A549 (cell line): ENCODE measurements at regions not wholly inside any gene's neighbourhood (a gene's known extent, or its start where the extent isn't known, plus 50 kb on each side); places are given as distances from the start of the nearest gene placed in this dataset.

Source experiments
- ATAC-seq, 2 experiments: fragments of 200-7000 bp in 1 of 2; fragments of >200 bp in 1 of 2; cut with Nextera tagmentation in 1 of 2; cut with Tn5 transposase in 1 of 2; 3 replicates each; pipeline versions ENCODE4 v1.8.0 to v1.9.1; 2018 to 2020; ENCODE audit warnings: mild to moderate bottlenecking in 1 of 2, moderate library complexity in 1 of 2
- CTCF ChIA-PET: fragments of 300-600 bp; sonication (Branson Sonifier 250); formaldehyde crosslinking; extraction: SDS; loops from one replicate; lab custom pipeline; 2021; ENCODE audit warnings: antibody characterized with exemption, inconsistent platforms; lab: Yijun Ruan, JAX
- POLR2A ChIA-PET: fragments of 350-600 bp; formaldehyde crosslinking; extraction: SDS; loops from one replicate; lab custom pipeline; 2021; ENCODE audit warnings: antibody characterized with exemption, inconsistent platforms; lab: Yijun Ruan, JAX
- DNase-seq, 2 experiments: peaks; one replicate each; pipeline versions ENCODE4 v3.0.0 to v3.0.0-alpha.2; 2011 to 2016; ENCODE audit warnings: low read depth in 1 of 2, low spot score in 1 of 2
- FAIRE-seq: peaks from 2 replicates; lab custom pipeline; 2011; peaks lifted over from hg19 to GRCh38; lab: Jason Lieb, UNC
- H3K27ac ChIP-seq, 2 experiments: fragments of >200 bp; sonication (Bioruptor Twin); formaldehyde crosslinking; 3 replicates each; pipeline ENCODE4 v1.5.1; 2016 to 2017
- H3K4me1 ChIP-seq: fragments of >200 bp; sonication (Bioruptor Twin); formaldehyde crosslinking; 3 replicates; pipeline ENCODE4 v1.6.1; 2016
- H3K4me2 ChIP-seq: fragments of >200 bp; sonication (Bioruptor Twin); formaldehyde crosslinking; 3 replicates; pipeline ENCODE4 v1.6.1; 2016
- H3K4me3 ChIP-seq: fragments of >200 bp; sonication (Bioruptor Twin); formaldehyde crosslinking; 3 replicates; pipeline ENCODE4 v1.5.1; 2016
- H3K9me3 ChIP-seq: fragments of >200 bp; sonication (Bioruptor Twin); formaldehyde crosslinking; 3 replicates; pipeline ENCODE4 v1.6.1; 2016
- BHLHE40 ChIP-seq: IDR thresholded peaks from 2 replicates; pipeline ENCODE4 v1.6.1; 2012; ENCODE audit warnings: low read depth, low read length, inconsistent platforms
- CBX8 ChIP-seq: fragments of 200-600 bp; sonication (generic); IDR thresholded peaks from 2 replicates; pipeline ENCODE4 v1.6.1; 2016
- EHMT2 ChIP-seq: fragments of 200-600 bp; sonication (generic); IDR thresholded peaks from 2 replicates; pipeline ENCODE4 v1.6.1; 2016; ENCODE audit warnings: antibody characterized with exemption, low read depth, mild to moderate bottlenecking, moderate library complexity
- ESRRA ChIP-seq: fragments of 150-350 bp; IDR thresholded peaks from 2 replicates; pipeline ENCODE4 v1.6.1; 2014; ENCODE audit warnings: mild to moderate bottlenecking, low read length, borderline replicate concordance
- FOSB ChIP-seq: fragments of 250-450 bp; sonication (Bioruptor Pico); IDR thresholded peaks from 2 replicates; pipeline ENCODE4 v1.5.0; 2020; ENCODE audit warnings: mild to moderate bottlenecking, moderate library complexity
- FOSL2 ChIP-seq, 2 experiments: fragments of 450-650 bp in 1 of 2; fragments of >200 bp in 1 of 2; sonication (Bioruptor Twin) in 1 of 2; formaldehyde crosslinking; IDR thresholded peaks; 2 replicates each; pipeline versions ENCODE4 v1.5.0 to v1.6.1; 2016 to 2020; ENCODE audit warnings: mild to moderate bottlenecking in 1 of 2, moderate library complexity in 1 of 2
- FOXS1 ChIP-seq: fragments of 250-450 bp; sonication (Bioruptor Pico); IDR thresholded peaks from 2 replicates; pipeline ENCODE4 v1.5.0; 2020; ENCODE audit warnings: mild to moderate bottlenecking, moderate library complexity
- GATA3 ChIP-seq: IDR thresholded peaks from 2 replicates; pipeline ENCODE4 v1.6.1; 2012; ENCODE audit warnings: borderline replicate concordance
- HEYL ChIP-seq: fragments of 250-450 bp; sonication (Bioruptor Pico); IDR thresholded peaks from 2 replicates; pipeline ENCODE4 v1.8.0; 2021; ENCODE audit warnings: mild to moderate bottlenecking, moderate library complexity
- HOXA7 ChIP-seq: fragments of 250-450 bp; sonication (Bioruptor Pico); IDR thresholded peaks from 2 replicates; pipeline ENCODE4 v1.5.0; 2020; ENCODE audit warnings: mild to moderate bottlenecking, moderate library complexity
- HOXB5 ChIP-seq: fragments of 250-450 bp; sonication (Bioruptor Pico); IDR thresholded peaks from 2 replicates; pipeline ENCODE4 v1.5.0; 2020; ENCODE audit warnings: mild to moderate bottlenecking, moderate library complexity
- JUN ChIP-seq, 2 experiments: fragments of >200 bp; sonication (Bioruptor Twin); formaldehyde crosslinking; IDR thresholded peaks; 2 replicates in 1 of 2; 3 replicates in 1 of 2; pipeline ENCODE4 v1.6.1; 2016 to 2017
- KDM5A ChIP-seq: fragments of 200-600 bp; sonication (generic); IDR thresholded peaks from 2 replicates; pipeline ENCODE4 v1.6.1; 2016; ENCODE audit warnings: antibody characterized with exemption, mild to moderate bottlenecking
- MAX ChIP-seq: IDR thresholded peaks from 2 replicates; pipeline ENCODE4 v1.6.1; 2012
- MYC ChIP-seq: IDR thresholded peaks from 2 replicates; pipeline ENCODE4 v1.6.1; 2012; ENCODE audit warnings: mild to moderate bottlenecking, inconsistent platforms, low read length, improper control_type of control experiment, borderline replicate concordance
- PHF8 ChIP-seq: fragments of 200-600 bp; sonication (generic); IDR thresholded peaks from 2 replicates; pipeline ENCODE4 v1.6.1; 2016; ENCODE audit warnings: low read depth, mild to moderate bottlenecking, antibody characterized with exemption, moderate library complexity, borderline replicate concordance
- POLR2A ChIP-seq: IDR thresholded peaks from 2 replicates; pipeline ENCODE4 v1.6.1; 2012; ENCODE audit warnings: mild to moderate bottlenecking, low read length
- POLR2AphosphoS2 ChIP-seq: conservative IDR thresholded peaks from 2 replicates; pipeline ENCODE4 v1.6.1; 2012; ENCODE audit warnings: low read length, improper control_type of control experiment, inconsistent platforms
- RARB ChIP-seq: fragments of 250-450 bp; sonication (Bioruptor Pico); IDR thresholded peaks from 2 replicates; pipeline ENCODE4 v1.8.0; 2021; ENCODE audit warnings: mild to moderate bottlenecking, moderate library complexity
- RCOR1 ChIP-seq: fragments of 150-350 bp; IDR thresholded peaks from 2 replicates; pipeline ENCODE4 v1.6.1; 2014; ENCODE audit warnings: antibody characterized with exemption, low read length, low read depth
- RFX5 ChIP-seq: fragments of 450-650 bp; IDR thresholded peaks from 2 replicates; pipeline ENCODE4 v1.7.1; 2014; ENCODE audit warnings: antibody characterized with exemption, mild to moderate bottlenecking, moderate library complexity
- RNF2 ChIP-seq: fragments of 200-600 bp; sonication (generic); IDR thresholded peaks from 2 replicates; pipeline ENCODE4 v1.6.1; 2016; ENCODE audit warnings: low read depth, mild to moderate bottlenecking, antibody characterized with exemption, moderate library complexity, borderline replicate concordance
- TFCP2L1 ChIP-seq: fragments of 250-450 bp; sonication (Bioruptor Pico); IDR thresholded peaks from 2 replicates; pipeline ENCODE4 v1.5.0; 2021; ENCODE audit warnings: mild to moderate bottlenecking
- TP53 ChIP-seq: fragments of 250-450 bp; sonication (Bioruptor Pico); IDR thresholded peaks from 2 replicates; pipeline ENCODE4 v1.5.0; 2021; ENCODE audit warnings: mild to moderate bottlenecking, moderate library complexity
- ZFP36 ChIP-seq: fragments of 450-650 bp; IDR thresholded peaks from 2 replicates; pipeline ENCODE4 v1.6.1; 2014; ENCODE audit warnings: borderline replicate concordance; ENCODE audit not compliant: partially characterized antibody
- ZSCAN20 ChIP-seq: fragments of 250-450 bp; sonication (Bioruptor Pico); IDR thresholded peaks from 2 replicates; pipeline ENCODE4 v1.8.0; 2022; ENCODE audit warnings: mild to moderate bottlenecking, moderate library complexity
- WGBS: methylation state at CpG from one replicate; pipeline ENCODE4 v1.1.6; 2017; ENCODE audit errors: missing lambda C conversion rate; 5-methylcytosine and 5-hydroxymethylcytosine counted together
- TF ChIP-seq, protein P1 (sequence below): fragments of >200 bp; sonication (Bioruptor Twin); formaldehyde crosslinking; IDR thresholded peaks from 3 replicates; pipeline ENCODE4 v1.6.1; 2016
- TF ChIP-seq, protein P2 (sequence below): fragments of 250-450 bp; sonication (Bioruptor Pico); IDR thresholded peaks from 2 replicates; pipeline ENCODE4 v1.5.0; 2020; ENCODE audit warnings: low read depth, mild to moderate bottlenecking, moderate library complexity

DNA sequence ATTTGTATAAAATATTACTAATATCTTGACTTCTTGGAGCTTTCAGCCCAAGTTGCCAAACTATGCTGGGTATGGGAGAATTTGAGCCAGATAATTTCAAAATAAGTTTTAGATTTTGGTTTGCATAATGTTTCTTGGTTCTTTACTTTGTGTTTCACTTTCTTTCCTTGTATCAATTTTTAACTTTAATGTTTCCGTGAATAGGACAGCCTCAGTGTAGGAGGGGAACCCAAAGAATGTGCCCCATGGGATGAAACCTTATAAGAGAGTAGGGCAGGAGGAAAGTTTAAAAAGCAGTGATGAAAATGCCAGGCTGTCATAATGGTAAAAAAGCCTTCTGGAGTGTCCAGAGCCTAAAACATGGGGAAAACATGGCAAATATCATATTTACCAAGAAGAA is 252.4 kb upstream of the IRAK1BP1 start:
- no peaks in the 10 kb centered on the region for H3K9me3 ChIP-seq
- ChIA-PET CTCF (no interaction called here), POLR2A (no interaction called here)
- DNase-seq (no peak), ATAC-seq (no peak), FAIRE-seq (no peak)
- 0% methylated on average over 1 of the region's 1 CpG for WGBS
- no peak overlapping the region for H3K4me3 ChIP-seq
- H3K4me1 ChIP-seq, result no peaks in the 10 kb centered on the region
- H3K27ac ChIP-seq, result no peak overlapping the region
- TF ChIP-seq PHF8 (no peak), RARB (CRISPR knock-in tag) (no peak), GATA3 (no peak), TFCP2L1 (CRISPR knock-in tag) (no peak), POLR2A (no peak), BHLHE40 (no peak), CBX8 (no peak), JUN (IDR thresholded peaks at IDR 0.05) (no peak), ZSCAN20 (CRISPR knock-in tag) (no peak)
- TF ChIP-seq, protein P1, sequence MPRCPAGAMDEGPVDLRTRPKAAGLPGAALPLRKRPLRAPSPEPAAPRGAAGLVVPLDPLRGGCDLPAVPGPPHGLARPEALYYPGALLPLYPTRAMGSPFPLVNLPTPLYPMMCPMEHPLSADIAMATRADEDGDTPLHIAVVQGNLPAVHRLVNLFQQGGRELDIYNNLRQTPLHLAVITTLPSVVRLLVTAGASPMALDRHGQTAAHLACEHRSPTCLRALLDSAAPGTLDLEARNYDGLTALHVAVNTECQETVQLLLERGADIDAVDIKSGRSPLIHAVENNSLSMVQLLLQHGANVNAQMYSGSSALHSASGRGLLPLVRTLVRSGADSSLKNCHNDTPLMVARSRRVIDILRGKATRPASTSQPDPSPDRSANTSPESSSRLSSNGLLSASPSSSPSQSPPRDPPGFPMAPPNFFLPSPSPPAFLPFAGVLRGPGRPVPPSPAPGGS, result no peak
- TF ChIP-seq, all 56 proteins: peak for 0
- no peak overlapping the region for H3K4me2 ChIP-seq

GRCh38 chr6:78615430-78615904 is 251.9 kb upstream of the IRAK1BP1 start:
- Histone ChIP-seq H3K9me3 (no peaks in the 10 kb centered on the region), H3K4me2 (no peak overlapping the region), H3K27ac (no peak overlapping the region), H3K4me1 (no peaks in the 10 kb centered on the region), H3K4me3 (no peak overlapping the region)
- DNase-seq, result no peak
- no peak for FAIRE-seq
- WGBS, result 83% methylated on average over 1 of the region's 1 CpG
- no peak for ATAC-seq
- ChIA-PET CTCF (no interaction called here), POLR2A (no interaction called here)
- TF ChIP-seq HEYL (CRISPR knock-in tag) (no peak), POLR2AphosphoS2 (no peak), RCOR1 (no peak), KDM5A (no peak), ZFP36 (no peak), MYC (no peak), FOXS1 (CRISPR knock-in tag) (no peak), FOSL2 (IDR thresholded peaks at IDR 0.05) (no peak), FOSL2 (CRISPR knock-in tag; IDR thresholded peaks at IDR 0.05) (no peak), RARB (CRISPR knock-in tag) (no peak), ZSCAN20 (CRISPR knock-in tag) (no peak), RNF2 (no peak), TFCP2L1 (CRISPR knock-in tag) (no peak), FOSB (CRISPR knock-in tag) (no peak), TP53 (CRISPR knock-in tag) (no peak)

DNA sequence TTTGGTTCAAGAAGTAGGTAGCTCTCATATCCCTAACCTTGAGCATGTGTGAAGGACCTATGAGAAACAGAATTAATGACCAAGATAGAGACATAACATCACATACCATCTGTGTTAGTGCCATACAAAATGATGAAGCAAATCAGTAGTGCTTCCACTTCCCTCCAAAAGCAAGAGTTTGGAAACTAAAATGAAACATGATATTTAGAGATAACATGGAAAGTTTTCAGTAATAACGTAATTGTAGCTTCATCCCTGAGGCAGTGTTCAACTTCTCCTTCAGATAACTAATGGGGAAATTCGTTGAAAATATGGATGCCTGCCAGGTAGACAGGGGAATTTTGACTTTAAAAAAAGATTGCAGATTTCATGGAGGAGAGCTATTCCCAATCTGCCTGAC is 248.4 kb upstream of the IRAK1BP1 start:
- 40% methylated on average over 2 of the region's 2 CpGs for WGBS

GRCh38 chr6:78623554-78623953 is 243.8 kb upstream of the IRAK1BP1 start:
- POLR2A ChIA-PET, result no interaction called here
- CTCF ChIA-PET, result no interaction called here
- no peak overlapping the region for H3K27ac ChIP-seq
- ATAC-seq (no peak), DNase-seq (no peak), FAIRE-seq (no peak)
- H3K9me3 ChIP-seq, result no peaks in the 10 kb centered on the region
- no peaks in the 10 kb centered on the region for H3K4me1 ChIP-seq
- TF ChIP-seq ESRRA, result no peak
- TF ChIP-seq MAX, result no peak
- no peak for TF ChIP-seq RFX5
- TF ChIP-seq RARB (CRISPR knock-in tag), result no peak
- TF ChIP-seq, protein P1, result no peak
- no peak for TF ChIP-seq EHMT2
- no peak for TF ChIP-seq POLR2AphosphoS2
- TF ChIP-seq, protein P2, sequence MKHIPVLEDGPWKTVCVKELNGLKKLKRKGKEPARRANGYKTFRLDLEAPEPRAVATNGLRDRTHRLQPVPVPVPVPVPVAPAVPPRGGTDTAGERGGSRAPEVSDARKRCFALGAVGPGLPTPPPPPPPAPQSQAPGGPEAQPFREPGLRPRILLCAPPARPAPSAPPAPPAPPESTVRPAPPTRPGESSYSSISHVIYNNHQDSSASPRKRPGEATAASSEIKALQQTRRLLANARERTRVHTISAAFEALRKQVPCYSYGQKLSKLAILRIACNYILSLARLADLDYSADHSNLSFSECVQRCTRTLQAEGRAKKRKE, result no peak
- TF ChIP-seq HOXB5 (CRISPR knock-in tag), result no peak
- no peak for TF ChIP-seq HOXA7 (CRISPR knock-in tag)
- no peak overlapping the region for H3K4me2 ChIP-seq
- no peak overlapping the region for H3K4me3 ChIP-seq

More for the DNA sequence above, 248.4 kb upstream of the IRAK1BP1 start:
- DNase-seq (no peak), FAIRE-seq (no peak), ATAC-seq (no peak)
- no peak overlapping the region for H3K4me3 ChIP-seq
- no peak overlapping the region for H3K27ac ChIP-seq
- H3K9me3 ChIP-seq, result no peaks in the 10 kb centered on the region
- CTCF ChIA-PET, result no interaction called here
- no peaks in the 10 kb centered on the region for H3K4me1 ChIP-seq
- TF ChIP-seq ZSCAN20 (CRISPR knock-in tag), result no peak
- no peak overlapping the region for H3K4me2 ChIP-seq
- POLR2A ChIA-PET, result no interaction called here
